ENCODE measurements at regions not wholly inside any gene's neighbourhood (a gene's known extent, or its start where the extent isn't known, plus 50 kb on each side); places are given as distances from the start of the nearest gene placed in this dataset.

DNA sequence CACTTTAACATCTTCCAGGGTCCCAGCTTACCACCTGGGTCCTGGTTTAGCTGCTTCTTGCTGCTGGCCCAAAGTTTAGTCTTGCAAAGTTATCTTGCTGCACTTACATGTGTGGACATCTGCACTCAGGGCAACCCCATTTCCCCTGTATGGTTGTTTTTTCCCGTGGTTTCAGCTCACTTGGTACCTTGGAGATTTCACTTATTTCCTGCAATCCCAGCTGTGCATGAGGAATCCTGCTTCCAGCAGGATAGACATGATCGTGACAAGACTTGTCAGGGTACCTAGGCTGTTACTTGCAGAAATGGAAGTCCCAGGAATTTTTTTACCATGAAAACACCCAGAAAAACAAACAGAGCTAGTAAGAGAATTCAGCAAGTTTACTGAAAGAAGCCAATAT lies 95.9 kb upstream of the LEP start:
- no peak for DNase-seq (ENCODE audit: low spot score)

DNA sequence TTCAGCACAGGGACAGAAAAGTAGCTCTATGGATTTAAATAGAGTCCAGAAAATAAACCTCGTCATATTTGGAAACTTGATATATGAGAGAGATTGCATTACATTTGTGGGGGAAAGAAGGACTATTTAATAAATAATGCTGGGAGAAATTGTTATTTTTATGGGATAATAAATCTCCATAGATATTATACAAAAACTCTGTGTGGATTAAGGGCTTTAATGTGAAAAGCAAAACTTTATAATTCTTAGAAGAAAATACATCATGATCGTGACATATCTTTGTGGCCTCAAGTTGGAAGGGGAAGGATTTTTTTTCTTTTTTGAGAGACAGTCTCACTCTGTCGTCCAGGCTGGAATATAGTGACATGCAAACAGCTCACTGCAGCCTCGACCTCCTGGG lies 95.0 kb upstream of the LEP start:
- no peak for DNase-seq (ENCODE audit: low spot score)

DNA sequence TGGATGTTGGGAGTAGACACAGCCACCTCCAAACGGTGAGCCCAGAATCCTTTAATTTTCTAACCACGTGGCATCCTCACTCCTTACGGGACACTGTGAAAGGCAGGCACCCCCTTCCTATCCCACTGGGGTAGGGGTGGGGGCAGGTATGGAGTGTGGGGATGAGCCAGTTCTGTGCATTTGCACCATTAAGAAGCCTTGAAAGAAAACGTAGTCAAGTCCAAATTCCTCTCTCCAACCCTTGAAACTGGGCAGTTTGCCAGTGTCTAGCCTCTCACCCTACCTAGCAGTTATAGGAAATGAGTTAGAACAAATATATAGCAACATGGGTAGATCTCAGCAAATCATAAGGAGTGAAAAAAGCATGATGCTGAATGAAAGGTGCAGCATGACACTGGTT lies 92.4 kb upstream of the LEP start:
- DNase-seq (ENCODE audit: low spot score): peak; percentile 31

DNA sequence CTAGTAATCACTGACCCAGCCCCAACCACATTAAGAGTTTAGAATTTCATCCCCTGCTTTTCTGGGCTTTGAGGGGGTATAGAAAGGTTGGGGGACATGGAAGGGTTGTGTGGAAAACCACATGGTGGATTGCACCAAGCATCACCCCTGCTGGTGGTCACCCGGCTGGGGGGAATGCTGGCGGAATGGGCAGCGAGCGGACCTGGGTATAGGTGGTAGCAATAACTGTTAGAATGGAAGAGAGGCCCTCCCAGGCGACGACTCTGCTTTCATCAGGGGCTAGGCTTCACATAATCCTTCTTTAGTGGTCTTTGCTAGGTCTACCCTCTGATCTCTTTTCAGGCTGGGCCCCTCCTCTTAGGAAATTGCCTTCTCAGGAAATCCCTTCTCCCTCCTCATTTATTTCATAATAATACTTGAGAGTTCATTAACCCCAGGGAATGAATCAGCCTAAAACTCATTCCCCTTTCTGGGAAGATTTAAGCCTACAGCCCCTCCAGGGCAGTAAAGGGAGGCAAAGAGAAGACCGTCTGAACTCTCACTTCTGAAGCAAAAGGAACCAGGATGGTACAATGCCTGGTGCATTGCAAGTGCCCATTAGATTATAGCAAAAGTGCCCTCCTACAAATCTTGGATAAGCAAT lies 90.7 kb upstream of the LEP start:
- DNase-seq (ENCODE audit: low spot score): no peak

DNA sequence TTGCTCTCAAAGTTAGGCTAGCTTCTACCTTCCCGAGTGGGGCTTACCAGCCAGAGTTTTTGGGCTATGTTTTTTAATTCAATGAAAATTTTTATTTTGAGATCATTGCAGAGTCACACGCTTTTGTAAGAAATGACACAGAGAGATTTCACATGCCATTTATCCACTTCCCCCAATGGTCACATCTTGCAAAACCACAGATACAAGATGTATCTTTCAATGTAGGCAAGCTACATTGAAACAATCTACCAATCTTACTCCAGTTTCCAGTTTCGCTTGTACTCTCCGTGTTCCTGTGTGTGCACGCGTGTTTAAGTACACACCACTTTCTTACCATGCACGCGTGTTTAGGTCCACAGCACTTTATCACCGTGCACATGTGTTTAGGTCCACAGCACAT lies 89.4 kb upstream of the LEP start:
- DNase-seq (ENCODE audit: low spot score): no peak

DNA sequence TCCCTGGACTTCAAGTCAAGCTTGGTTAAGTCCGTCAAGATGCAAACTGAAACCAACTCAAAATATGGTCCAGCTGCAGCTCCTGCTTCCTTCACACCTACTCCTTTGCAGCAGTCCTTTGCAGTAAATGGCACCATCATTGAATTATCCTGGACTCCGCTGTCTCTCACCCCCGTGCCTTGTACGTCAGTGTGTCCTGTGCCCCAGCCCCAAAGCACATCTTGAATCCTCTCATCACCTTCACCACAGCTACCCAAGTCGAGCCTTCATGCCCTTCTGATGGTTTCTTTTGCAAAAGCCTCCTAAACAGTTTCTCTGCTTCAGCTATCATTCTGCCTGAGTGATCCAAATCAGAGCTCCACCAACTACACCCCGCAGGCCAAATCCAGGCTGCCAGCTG lies 88.4 kb upstream of the LEP start:
- DNase-seq (ENCODE audit: low spot score): no peak

DNA sequence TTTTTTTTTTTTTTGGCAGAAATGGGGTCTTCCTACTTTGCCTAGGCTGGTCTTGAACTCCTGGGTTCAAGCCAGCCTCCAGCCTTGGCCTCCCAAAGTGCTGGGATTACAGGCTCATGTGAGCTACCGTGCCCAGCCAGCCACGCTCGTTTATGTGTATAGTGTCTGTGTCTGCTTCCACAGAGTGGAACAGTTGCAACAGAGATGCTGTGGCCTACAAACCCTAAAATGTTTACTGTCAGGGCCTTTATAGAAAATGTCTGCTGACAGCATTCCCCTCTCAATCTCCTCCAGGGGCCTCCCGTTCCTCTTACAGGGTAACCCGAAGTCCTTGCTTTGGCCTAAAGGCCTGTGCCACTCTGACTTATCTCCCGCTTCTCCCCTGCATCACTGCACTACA lies 87.6 kb upstream of the LEP start:
- no peak for DNase-seq (ENCODE audit: low spot score)

DNA sequence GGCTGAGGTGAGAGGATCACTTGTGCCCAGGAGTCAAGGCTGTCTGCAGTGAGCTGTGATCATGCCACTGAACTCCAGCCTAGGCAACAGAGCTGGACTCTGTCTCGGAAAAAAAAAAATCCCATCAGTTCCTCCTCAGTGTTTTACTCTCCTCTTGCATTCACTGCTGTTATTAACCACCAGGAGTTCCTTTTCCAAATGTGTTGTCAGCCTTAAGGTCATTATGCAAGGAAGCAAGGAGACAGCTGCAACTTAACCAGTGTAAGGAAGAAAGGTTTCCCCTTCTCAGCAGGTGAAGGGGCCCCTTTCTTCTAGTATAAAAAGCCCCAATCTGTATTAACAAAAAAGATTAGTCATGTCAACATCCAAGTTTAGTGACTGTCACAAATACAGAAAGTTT lies 86.6 kb upstream of the LEP start:
- DNase-seq (ENCODE audit: low spot score): no peak

DNA sequence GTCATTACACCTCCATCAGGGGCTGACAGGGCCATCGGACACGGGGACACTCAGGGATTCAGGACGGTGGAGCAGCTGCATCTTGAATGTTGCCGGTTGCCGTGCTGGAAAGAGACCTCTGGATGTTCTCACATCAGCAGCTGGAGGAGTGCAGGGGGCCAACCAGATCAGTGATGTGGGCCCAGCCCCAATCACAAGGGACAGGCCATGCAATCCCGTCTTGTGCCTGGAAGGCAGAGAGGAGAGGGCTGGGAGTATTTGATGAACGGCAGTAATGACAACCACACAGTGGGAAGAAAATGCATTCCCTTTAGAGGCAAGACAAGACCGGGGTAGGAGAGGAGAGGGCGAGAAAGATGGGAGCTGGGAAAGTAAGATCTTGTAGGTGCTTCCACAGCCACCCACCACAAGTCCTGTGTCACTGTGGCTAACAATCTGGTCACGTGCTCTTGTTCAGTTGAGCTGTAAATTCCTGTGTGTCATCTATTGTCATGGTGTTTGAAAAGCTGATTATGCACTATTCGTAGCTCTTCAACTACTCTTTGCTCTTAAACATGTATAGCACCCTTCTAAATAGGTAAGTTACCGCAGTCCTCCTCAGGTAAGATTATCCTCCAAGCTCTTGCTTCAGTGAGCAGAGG lies 85.9 kb upstream of the LEP start:
- no peak for DNase-seq (ENCODE audit: low spot score)

DNA sequence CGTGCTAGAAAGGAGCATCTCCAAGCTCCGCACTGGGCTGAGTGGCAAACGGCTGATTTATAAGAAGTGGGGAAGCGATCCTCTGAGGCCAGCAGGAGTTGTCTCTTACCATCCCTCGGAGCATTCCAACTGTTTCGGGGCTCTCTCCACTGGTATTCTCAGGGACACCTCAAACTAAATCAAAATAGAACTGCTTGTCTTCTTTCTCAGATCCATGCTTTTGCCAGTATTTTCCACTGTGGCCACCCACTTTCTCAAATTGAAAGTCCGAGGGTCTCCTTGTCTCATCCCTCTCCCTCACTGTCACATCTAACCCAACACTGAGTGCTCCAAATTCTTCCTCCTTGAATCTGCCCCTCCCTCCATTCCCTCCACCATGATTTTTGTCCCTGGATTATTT lies 83.2 kb upstream of the LEP start:
- DNase-seq (ENCODE audit: low spot score): no peak

DNA sequence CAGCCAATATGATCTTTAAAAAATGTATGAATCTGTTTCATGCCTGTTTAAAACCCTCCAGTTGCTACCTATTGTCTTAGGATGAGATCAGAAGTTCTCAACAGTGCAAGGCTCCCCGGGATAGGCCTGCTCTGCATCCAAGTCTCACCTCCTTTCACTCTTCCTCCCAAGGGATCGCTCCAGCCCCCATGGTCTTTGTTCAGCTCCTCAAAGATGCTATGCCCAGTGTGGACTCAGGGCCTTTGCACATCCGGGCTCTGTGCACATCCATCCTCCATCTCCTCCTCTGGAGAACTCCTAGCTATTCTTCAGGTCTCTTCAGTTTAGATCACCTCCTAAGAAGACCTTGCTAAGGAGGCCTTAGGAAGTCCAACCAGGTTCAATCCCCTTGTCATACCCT lies 82.7 kb upstream of the LEP start:
- DNase-seq (ENCODE audit: low spot score): no peak

DNA sequence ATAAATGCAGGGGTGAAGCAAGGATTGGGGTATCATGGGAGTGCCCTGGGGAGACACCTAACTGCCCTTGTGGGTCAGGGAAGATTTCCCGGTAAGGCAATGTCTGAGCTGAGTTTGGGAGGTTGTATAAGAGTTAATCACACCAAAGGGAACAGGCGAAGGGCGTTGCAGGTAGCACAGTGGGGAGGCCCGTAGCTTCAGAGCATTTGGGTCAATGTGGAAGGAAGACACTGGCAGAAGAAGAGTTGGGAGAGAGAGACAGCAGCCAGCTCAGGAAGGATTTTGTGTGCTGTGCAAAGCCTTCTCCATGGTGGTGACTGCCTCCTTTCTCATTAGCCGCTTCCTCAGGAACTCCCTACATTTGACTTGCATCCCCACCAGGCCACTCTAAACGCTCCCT lies 80.8 kb upstream of the LEP start:
- no peak for DNase-seq (ENCODE audit: low spot score)

DNA sequence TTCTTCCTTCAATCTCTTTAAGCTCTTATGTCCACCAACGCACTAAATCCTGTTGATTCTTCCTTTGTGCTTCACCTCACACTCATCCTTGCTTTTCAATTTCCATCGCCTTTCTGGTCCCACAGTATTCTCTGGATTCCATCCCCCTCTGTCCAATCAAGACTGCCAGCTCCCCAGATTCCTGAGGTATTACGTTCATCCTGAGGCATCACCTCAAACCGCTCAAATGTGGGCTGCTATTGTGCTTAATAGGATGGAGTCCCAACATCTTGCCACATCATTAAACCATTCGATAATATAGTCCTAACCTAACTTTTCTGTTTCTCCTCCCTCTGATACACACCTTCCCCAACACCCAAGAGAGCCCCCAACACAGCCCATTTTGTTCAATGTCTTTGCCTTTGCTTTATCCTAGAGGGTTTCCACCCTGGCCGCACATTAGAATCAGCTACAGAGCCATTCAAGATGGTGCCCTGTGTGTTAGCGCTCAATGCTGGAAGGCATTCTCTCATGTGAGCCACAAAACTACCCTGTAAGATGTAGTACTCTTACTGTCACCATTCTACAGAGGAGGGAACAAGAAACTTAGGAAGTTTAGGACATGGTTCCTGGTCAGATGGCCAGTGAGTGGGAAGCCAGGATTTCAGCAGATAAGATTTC lies 79.5 kb upstream of the LEP start:
- DNase-seq (ENCODE audit: low spot score): no peak

DNA sequence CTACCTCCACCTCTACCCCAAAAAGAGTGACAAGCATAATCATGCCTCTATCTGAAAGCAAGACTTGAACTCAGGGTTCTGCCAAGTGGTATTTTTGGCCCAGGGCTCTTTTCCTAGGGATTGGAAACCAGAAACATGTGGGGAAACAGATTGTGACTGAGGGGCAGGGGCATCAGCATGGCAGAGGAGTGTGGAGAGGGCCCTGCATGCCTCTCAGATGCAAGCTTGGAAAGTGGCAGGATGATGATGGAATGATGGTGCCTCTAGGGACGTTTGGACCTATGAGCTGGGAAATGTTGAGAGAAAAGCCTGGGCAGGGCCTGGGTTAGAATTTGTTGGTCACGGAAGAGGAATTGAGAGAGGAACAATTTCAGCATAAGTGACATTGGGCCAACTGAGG lies 78.4 kb upstream of the LEP start:
- DNase-seq (ENCODE audit: low spot score): no peak

DNA sequence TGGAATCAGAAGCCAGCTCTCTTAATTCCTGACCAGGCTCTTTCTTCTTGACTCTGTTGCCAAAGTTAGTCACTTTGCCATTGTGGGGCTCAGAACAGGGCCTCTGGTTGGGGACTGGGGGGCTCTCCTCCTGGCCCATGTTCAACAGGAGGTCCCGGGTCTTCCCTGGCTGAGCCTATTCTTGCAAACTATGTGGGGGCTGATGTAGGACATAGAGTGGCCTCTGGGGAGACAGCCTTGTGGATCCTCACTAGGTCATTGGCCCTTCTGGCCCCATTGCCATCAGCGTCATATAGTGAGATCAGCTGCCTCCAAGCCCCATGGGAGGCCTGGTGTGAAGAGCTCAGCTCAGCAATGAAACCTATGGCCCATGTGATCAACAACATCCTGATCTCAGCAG lies 77.6 kb upstream of the LEP start:
- no peak for DNase-seq (ENCODE audit: low spot score)

DNA sequence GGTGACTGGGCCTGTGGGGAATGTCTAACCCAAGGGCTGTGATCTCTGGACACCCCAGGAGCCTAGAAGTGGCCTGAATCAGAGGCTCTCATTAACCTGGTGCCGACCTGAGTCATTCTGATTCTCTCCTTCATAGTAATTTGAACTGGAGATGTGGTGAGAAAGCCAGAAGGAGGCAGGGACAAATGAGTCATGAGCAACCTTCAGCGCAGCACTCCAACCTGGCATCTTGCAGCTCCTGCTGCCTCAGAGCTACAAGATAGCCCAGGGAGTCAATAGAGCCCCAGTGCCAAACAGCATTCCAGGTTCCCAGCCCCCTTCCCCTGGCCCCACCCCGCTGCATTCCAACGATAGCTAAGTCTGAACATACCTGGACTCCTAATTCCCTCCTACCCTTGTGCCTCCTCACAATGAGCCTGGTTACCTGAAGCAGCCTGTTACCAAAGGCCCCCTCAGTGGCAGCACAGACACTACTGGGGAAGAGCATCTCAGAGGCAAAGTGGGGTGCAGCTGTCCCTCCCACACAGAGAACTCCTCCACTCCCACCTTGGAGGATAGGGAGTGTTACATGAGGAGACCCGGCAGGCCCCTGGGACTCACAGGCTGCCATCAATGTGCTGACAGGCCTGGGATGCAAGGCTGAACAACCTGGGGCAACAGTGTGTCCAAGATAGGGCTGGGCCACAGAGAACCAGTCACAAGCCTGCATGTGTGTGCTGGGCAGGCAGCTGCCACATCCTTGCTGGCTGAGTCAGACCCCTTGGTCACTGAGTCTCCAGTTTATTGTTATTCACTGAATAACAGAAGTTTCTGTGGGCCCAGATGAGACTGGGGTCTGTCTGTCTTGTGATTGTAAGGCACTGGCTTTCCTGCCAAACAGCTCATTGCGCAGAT lies 76.8 kb upstream of the LEP start:
- no peak for DNase-seq (ENCODE audit: low spot score)

DNA sequence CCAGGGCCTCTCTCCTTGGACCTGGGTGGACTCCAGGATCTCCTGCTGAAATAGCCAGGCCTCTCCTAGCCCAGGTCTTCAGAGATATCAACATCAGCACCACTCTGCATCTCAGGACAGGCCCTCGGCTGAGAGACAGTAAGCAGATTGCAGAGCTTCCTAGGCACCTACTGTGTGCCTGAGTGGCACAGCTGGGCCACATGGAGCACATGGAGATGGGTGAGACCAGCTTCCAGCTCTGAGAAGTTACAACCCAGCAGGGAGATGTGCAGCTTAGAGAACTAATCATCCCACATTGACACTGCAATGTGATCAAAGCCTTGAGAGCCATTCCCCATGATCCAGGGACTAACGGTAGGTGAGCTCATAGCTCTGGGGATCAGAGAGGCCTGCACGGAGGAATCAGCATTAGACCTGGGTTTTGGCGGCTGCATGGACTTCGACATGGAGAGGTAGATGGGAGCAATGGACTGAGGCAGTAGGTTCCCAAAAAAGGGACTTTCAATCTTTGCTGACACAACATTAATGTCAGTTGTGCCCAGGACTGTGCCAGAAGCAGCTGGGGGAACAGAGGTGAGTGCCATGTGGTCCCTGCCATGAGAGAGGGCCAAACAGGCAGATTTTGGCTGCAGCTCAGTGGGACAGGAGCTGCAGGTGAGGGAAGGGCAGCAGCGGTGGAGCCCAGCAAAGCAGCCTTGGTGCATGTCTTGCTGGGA lies 76.0 kb upstream of the LEP start:
- DNase-seq (ENCODE audit: low spot score): no peak

DNA sequence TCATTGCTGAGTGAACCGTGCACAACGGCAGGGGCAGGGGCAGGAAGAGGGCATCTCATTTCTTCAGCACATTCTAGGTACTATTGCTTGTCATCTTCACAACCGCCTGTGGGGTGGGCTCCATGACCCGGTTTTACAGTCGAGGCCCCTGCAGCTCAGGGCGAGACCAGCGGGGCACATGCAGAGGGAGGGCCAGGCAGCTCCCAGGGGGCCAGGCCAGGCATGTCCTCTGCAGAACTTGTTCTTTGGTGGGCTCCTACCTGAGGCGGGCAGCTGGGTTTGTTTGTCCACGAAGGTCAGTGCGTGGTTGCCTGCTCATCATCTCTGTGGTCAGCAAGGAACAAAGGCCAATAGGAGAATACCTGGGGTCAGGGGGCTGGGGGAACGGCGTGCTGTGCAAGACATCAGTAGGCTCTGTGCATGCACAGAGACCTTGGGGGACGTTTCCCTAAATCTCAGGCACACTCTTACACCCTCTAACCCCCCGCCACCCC lies 75.1 kb upstream of the LEP start:
- no peak for DNase-seq (ENCODE audit: low spot score)

DNA sequence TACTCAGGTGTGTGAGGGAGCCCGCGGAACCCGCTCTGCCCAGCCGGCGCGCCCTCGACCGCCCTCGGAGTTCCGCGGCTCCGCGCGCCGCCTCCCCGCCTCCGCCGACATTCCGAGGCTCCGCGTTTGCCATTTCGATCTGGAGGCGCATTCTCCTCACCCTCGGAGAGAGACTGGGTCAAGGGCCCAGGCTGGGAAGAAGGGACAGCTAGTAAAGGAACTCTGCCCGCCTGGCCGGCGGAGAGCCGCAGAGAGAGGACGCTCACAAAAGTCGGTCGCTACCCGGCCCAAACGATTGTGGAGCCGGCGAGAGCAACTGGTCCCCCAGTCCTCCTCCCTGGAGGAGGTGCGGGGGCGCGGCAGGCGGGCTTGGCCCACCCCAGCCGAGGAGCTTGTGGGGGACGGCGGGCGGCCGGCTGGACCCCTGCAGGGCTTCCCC lies 74.5 kb upstream of the LEP start:
- DNase-seq (ENCODE audit: low spot score): no peak

DNA sequence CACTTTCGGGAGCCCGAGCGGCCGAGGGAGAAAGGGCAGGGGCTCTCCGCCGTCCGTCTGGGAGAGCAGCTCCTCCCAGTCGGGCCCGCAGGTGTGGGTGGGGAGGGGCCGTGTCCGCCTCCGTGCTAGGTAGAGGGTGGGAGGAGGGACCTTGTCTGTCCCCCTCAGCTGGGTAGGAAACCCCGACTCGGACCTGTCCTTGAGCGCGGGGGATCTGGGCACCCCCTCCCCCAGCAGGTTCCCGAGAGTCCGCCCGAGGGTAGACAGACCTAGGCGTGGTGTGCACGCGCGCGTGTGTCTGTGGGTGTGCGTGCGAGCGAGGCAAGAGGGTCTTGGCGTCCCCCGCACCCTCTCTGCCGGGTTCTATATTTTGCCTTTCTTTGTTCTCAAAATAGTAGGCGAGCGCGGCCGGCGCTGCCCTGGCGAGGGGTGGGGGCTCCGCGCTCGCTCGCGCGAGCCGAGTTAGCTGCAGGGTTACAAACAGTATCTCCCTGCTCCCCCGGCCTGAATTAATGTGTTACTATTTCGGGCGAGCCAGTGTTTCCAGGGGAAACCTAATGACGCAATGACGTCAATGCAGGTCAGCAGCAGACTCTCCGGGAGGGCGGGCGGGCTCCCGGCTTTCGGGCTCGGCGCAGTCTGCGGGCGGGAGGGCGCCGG lies 73.9 kb upstream of the LEP start:
- no peak for DNase-seq (ENCODE audit: low spot score)
